NCI-H2171 treated with DMSO at 0.1 percent for 48 hours (cell line): ENCODE measurements at regions not wholly inside any gene's neighbourhood (a gene's known extent, or its start where the extent isn't known, plus 50 kb on each side); places are given as distances from the start of the nearest gene placed in this dataset.

ENCODE experiments used
- DNase-seq: peaks from one replicate; lab custom pipeline; 2025; lab: John Stamatoyannopoulos, UW

DNA sequence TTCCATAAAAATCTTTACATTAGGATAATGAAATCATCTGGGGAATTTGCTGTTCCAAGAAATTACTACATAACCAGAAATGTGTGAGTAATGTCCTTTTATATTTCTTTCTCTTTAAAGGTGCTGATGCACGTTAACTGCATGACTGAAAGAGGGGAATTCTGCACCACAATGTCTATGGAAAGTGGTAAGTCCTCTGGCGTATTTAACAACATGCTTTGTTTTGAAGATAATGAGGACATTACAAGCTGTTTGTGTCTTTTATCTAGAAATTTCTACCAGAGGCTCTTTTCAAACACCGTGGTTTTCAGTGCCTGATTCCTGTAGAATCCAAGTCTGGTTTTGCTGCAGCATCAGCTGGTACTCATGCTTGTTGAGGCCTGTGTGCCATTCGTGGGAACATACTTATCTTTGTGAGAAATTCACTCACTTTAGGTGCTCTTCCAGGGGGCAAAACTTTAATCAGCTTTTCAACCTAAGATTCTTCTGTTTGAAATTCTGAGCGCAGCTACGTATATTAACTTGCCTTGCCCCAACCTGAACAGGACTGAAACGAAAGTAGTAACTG is 257.2 kb downstream of the PDHA2 start:
- no peak for DNase-seq

DNA sequence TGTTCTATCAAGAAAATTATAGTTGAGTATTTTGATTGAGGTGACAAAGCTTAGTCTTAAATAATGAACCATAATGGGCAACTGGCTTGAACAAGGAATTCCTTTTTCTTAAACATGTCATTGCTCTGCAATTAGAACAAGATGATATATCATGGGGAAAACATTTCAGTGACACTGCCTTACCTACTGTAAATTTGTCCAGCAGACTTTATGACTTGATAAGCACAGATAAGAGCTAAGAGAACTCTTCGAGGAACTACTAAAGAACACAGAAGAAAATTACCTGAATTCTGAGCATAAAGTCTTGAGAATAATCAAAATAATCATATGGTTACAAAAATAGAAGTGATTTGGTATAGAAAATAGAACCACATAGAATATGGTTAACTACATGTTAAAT is 257.8 kb downstream of the PDHA2 start:
- DNase-seq: no peak

DNA sequence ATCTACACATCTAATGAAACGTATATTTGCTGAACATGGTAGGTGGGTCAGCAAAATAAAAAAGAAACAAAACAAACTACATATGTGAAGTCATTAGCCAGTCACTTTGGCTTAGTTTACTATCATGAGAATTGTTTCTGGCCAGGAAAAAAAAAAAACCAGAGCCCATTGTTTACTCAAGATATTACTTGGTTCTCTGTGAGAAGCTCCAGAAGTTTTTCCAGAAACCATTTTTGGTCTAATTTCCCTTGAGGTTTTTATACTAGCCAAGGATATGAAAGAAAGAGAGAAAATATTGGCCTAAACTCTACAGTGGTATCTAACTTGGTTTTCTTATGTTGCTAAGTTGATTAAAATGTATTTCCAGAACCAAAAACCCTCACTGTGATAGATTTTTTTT is 259.1 kb downstream of the PDHA2 start:
- DNase-seq: no peak

GRCh38 chr4:96102541-96103026 is 262.7 kb downstream of the PDHA2 start:
- no peak for DNase-seq

DNA sequence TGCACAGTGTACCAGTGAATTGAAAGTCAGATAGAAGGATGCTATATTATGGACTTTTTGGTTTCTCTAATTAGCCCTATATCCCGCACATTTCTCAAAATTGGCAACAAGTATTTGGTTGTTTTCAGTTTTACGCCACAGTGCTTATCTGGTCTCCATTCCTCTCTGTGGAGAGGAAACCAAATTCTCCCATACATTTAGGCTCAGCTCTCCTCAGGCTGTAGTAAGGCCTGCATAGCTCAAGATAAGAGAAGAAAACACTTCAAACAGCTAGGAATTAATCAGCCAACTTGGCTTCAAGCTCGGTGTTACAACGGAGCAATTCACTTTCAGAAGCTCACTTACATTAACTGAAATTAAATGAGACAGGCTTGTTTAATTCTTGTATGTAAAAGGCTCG is 263.2 kb downstream of the PDHA2 start:
- no peak for DNase-seq

DNA sequence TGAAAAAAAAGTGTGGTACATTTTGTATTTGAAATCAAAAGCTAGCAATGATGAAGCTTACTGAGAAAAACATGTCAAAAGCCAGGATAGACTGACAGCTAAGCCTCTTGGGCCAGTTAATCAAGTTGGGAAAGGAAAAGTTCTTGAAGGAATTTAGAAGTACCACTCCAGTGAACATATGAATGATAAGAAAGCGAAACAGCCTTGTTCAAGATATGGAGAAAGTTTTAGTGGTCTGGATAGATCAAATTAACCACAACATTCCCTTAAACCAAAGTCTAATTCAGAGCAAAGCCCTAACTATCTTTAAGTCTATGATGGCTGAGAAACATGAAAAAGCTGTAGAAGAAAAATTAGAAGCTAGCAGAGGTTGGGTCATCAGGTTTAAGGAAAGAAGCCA is 268.3 kb downstream of the PDHA2 start:
- DNase-seq: no peak

DNA sequence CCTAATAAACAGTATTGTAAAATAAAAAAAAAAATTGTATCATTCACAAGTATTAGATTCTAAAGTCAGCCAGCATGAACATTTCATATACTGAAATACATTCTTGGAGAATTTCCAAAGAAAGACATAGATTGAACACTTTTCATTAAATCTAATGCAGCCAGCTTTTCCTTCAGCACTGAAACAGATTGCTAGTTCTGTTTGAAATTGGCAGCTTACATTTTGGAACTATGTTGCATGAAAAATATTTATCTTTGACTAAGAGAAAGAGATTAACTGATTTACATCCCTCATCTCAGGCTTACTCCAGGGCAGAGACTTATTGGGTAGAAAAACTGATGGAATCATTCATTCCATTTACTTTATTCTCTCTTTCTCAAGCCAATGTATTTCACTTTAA is 272.7 kb downstream of the PDHA2 start:
- DNase-seq: no peak

DNA sequence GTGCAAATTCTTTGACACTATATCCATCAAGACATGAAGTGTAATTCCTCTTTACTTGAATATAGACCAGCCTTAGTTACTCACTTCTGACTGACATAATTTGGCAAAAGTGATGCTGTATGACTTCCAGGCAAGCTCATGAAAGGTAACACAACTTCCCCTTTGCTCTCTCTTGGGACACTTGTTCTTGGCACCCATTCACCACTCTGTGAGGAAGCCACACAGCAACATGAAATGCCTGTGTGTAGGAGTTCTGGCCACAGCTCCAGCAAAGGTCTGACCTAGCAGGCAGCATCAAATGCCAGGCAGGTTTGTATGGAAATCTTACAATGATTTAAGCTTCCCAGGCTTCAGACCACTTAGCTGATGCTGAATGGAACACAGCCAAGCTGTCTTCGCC is 280.3 kb downstream of the PDHA2 start:
- DNase-seq: no peak

- DNase-seq: no peak
These were observed 286.3 kb downstream of the PDHA2 start for GRCh38 chr4:96126227-96126626.

DNA sequence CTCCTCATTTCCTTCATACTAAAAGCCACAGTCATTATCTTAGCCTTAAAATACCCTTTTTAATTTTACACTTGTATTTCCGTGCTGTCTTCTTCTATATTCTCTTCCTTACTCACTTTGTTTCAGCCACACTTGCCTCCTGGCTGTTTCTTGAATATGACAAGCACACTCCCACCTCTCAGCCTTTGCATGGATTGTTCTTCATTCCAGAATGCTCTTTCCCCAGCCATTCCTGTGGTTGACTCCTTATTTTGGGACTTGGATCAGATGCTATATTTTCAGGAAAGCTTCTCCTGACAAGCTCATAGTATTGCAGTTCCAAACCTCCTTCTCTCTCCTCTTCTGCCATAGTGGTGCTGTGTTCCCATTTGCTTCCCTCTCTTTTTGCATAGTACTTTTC is 291.3 kb downstream of the PDHA2 start:
- DNase-seq: no peak

DNA sequence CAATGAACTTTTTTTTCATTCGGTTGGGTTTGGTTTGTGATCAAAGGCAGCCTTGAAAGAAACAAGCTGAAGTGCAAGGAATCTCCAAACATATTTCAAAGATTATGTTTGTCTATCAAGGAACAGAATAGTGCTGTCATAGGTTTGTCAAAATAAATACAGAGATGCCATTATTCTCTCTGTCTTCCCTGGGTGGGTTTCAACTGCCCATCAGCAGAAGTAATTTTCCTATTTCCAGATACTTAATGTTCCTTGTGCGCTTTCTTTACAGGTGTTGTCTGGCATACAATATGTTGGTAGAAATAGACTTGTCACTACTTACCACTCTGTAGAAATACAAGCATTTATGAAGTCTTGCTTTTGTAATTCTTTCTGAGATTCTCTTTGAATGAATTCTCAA is 294.9 kb downstream of the PDHA2 start:
- no peak for DNase-seq

GRCh38 chr4:96136056-96136455 is 296.2 kb downstream of the PDHA2 start:
- no peak for DNase-seq

DNA sequence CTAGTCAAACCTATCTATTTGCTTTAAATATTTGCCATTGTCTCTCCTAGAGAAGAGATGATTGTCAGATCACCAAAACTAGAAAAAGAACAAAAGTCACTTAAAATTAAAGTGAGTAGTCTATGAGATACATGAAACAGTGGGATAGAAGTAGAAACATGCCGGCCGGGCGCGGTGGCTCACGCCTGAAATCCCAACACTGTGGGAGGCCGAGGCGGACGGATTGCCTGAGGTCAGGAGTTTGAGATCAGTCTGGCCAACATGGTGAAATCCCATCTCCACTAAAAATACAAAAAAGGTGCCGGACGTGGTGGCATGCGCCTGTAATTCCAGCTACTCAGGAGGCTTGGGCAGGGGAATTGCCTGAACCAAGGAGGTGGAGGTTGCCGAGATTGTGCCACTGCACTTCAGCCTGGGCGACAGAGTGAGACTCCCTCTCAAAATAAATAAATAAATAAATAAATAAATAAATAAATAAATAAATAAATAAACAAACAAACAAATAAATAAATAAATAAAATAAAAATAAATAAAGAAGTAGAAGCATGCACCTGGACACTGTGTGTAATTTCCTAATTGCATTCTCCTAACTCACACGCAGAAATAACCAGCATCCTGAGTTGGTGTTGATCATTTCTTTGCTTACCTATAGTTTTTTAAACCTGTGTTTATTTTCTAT is 299.5 kb downstream of the PDHA2 start:
- no peak for DNase-seq

GRCh38 chr4:96145601-96146000 is 305.7 kb downstream of the PDHA2 start:
- no peak for DNase-seq

- DNase-seq: no peak
These were observed 306.8 kb downstream of the PDHA2 start for GRCh38 chr4:96146686-96147085.

DNA sequence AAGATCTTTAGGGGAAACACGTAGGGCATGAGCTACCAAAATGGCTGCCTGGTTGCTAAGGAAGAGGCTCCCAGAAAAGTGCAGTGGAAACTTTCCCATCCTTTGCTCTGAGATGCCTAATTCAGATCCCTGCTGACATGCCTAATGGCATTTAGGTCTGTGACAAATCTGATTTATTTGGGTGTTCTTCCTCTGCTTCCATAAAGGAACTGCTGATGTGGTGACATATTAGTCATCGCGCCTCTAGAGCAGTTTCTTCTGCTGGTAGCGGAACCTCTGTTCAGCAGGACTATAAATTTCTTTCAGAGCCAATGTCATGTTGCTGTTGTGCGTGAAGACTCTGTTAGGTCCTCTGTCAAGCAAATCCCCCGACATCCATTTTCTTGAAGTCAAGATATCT is 310.0 kb downstream of the PDHA2 start:
- DNase-seq: no peak

DNA sequence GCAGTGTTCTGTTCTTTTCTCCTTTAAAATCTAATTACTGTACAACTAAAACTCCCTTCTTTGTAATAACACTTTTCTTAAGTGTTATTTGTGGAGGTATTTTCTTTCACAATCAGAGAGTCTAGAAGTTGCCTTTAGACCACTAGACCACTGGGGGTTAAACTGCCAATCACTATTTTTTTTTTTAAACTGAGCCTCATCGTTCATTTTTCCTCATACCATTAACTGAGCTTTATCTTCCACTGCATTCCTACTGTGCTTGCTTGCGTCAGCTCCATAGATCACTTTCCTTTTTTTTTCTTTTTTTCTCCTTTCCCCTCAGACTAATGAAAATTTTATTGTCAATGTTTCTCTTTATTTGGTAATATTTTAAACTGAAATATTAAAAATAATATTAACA is 310.6 kb downstream of the PDHA2 start:
- no peak for DNase-seq

DNA sequence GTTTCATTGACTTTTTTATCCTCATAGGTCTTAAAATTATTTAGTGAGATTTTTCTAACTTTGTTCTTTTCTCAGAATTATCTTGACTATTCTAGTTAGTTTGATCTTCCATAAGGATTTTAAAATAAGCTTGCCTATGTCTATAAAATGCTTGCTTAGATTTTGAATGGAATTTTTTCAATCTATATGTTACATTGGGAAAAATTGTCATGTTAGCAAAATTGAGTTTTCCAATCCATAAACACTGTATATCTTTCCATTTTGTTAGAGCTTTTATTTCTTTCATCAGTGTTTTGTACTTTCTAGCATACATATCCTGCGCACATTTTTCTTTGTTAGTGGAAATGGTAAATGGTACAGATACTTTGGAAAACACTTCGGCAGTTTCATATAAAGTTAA is 312.9 kb downstream of the PDHA2 start:
- DNase-seq: no peak

- no peak for DNase-seq
These were observed 314.8 kb downstream of the PDHA2 start for GRCh38 chr4:96154676-96155075.

DNA sequence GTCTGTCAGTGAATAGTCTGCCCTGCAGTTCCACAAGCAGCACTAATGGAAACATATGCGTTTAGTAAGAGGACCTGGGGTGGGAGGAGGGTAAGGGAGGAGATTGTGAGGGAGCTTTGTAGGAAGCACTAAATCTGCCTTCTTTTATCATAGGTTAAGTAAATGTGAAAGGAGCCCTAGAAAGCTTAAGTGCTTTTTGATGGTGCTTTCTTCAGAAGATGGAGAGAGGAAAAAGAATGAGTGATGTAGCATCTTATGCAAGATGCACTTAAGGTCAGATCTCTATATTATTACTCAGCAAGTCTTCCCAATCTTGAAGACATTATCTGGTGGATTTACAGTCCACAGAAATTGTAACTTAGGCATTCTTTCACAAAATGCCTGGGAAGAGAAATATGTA is 322.7 kb downstream of the PDHA2 start:
- no peak for DNase-seq

DNA sequence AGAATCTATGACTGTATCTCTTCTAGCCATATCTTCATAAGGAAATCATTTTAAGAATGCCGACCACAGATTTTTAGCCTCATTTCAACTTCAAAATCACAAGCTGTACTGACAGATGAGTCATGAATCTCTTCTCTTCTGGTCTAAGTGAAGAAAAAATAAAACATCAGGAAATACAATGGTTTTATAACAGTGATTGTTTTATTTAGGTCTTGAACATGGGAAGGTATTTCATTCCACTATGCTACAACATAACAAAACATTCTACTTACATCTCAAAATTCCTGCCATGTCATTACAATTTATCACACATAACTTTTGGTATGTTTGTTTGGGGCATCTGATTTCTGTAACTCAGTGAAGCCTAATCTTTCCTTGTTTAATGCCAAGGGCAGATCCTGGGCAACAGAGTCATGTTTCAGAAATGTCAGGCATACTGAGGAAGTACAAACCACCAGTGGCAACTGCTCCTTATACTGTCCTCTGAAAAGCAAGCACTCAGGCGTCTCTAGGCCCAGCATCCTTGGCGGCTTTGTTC is 325.0 kb downstream of the PDHA2 start:
- no peak for DNase-seq

DNA sequence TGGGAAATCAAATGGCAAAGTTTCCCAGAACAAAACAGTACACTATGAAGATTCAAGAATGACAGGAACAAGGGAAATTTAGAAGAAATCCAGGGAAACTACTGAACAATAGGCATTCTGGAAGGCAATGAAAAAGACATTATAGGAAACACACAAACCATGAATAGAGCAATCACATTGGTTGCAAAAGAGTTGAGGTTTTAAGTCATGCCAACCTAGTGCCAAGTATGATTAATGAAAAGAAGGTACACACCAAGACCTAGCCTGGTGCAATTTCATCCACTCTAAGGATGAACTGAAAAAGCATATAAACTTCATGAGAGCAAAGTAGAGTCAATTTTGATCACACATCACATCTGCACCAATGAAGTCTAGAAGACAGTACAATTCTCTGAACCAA is 326.9 kb downstream of the PDHA2 start:
- DNase-seq: no peak

DNA sequence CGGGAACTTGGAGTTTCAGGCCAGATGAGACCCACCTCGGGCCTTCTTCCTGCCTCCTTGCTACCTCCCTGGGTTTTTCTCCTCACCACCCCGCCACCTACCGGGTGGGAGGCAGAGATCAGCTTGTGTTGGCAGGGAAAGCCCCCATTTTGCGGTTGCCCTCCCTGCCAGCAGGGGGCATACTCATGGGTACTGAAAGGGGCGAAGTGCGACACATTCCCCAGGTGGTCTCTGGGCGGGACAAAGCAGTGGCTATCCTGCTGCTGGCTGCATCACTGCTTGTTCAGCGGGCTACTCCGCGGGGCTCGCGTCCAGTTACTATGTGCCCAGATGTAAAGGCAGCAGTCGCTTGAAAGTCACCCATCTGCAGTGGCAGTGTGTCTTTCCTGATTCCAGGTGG is 330.3 kb downstream of the PDHA2 start:
- DNase-seq: no peak

- DNase-seq: no peak
These were observed 333.9 kb downstream of the PDHA2 start for GRCh38 chr4:96173756-96174155.
